Motor neuron (in vitro differentiated cells): ENCODE measurements at regions not wholly inside any gene's neighbourhood (a gene's known extent, or its start where the extent isn't known, plus 50 kb on each side); places are given as distances from the start of the nearest gene placed in this dataset.

Experiments used
- ATAC-seq, 8 experiments: fragments of 200-7000 bp; cut with Tn5 transposase; replicated peaks in 6 of 8; 2 replicates each; pipeline ENCODE4 v1.8.0; 2021; ENCODE audit warnings: mild to moderate bottlenecking in 8 of 8, moderate library complexity in 8 of 8
- H3K27ac ChIP-seq, 2 donors: fragments of 250-450 bp; sonication (Bioruptor Pico); 2 replicates each; pipeline ENCODE4 v1.9.0; 2021; ENCODE audit warnings: antibody characterized with exemption in 2 of 2, mild to moderate bottlenecking in 2 of 2, moderate library complexity in 1 of 2
- H3K4me1 ChIP-seq, 2 donors: fragments of 250-450 bp; sonication (Bioruptor Pico); replicated peaks in 1 of 2; 2 replicates each; pipeline ENCODE4 v1.6.1; 2021; ENCODE audit warnings: antibody characterized with exemption in 2 of 2, mild to moderate bottlenecking in 2 of 2, moderate library complexity in 1 of 2
- H3K4me3 ChIP-seq, 5 donors: fragments of 250-450 bp; sonication (Bioruptor Pico); 2 replicates each; pipeline ENCODE4 v1.9.0; 2021; ENCODE audit warnings: antibody characterized with exemption in 5 of 5, mild to moderate bottlenecking in 5 of 5, moderate library complexity in 4 of 5
- WGBS, 10 experiments: fragments of 450-650 bp; shearing (Covaris generic); methylation state at CpG; one replicate each; pipeline ENCODE4 v1.0.0; 2022; 5-methylcytosine and 5-hydroxymethylcytosine counted together
- in situ Hi-C, 9 experiments: fragments of 400-800 bp; cut with MboI; loops; one replicate each; pipeline ENCODE4 v1.15.0; 2021; ENCODE audit warnings: low sequenced_read_pairs in 9 of 9, low pct_unique_long_range_greater_than_20kb in 2 of 9; ENCODE audit not compliant: unreplicated experiment in 9 of 9

DNA sequence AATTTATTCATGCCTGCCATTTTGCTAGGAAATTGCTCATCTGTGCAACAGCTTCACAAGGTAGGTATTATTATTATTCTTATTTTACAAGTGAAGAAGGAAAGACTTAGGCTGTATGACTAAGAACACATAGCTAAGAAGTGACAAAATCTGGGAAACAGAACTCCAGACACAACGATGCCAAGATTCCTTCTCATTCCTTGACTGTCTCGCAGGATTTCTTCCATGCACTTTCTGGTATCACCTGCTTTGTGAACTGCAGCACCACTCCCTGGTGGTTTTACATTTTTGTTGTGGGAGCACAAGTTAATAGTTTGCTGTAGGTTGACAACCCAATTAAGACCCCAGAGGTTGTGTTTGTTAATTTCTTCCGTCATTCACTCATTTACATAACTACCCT lies 188.5 kb downstream of the LACC1 start:
- no peak overlapping the region for H3K27ac ChIP-seq
- peak in 1 of 8 experiments; percentile 26 for ATAC-seq
- in situ Hi-C loops, result loop anchor here in 1 of 9 experiments (25.0 kb wide), 1 partner anchor 369 kb away; no protein-coding TSS in a partner anchor

DNA sequence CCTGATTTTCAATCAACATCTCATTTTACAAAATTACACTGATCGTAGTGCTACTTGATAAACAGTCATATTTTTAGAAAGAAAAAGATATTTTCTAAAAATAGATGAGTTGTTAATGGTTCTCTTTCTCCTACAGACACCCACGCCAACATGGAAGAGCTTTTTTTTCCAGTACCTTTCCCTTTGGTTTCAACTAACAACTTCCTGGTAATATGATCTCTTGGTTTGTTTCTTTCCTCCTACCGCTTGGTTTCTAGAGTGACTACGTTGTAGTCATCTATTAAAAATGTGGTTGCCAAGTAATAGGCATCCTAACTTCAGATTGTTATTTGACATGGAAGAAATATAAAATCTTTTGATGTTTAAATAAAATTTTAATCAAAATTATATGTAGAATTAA lies 189.0 kb downstream of the LACC1 start:
- H3K27ac ChIP-seq, result no peak overlapping the region
- WGBS, 10 experiments, result 0 to 100% (median 76%) methylated on average over 1 to 4 of the region's 4 CpGs
- H3K4me3 ChIP-seq, result no peak overlapping the region
- H3K4me1 ChIP-seq, result peaks cover 0 to 7% of the 10 kb centered on the region in 2 donors
- in situ Hi-C loops, result loop anchor here in 1 of 9 experiments (25.0 kb wide), 1 partner anchor 369 kb away; no protein-coding TSS in a partner anchor
- ATAC-seq, result peak in 2 of 8 experiments; percentile 58 to 63

More for the DNA sequence above, 188.5 kb downstream of the LACC1 start:
- 7 to 100% (median 84%) methylated on average over 1 to 3 of the region's 3 CpGs; no CpG with 5 or more reads in 1 of the 10 experiments for WGBS, 10 experiments
- H3K4me3 ChIP-seq, result no peak overlapping the region
- peaks cover 0 to 7% of the 10 kb centered on the region in 2 donors for H3K4me1 ChIP-seq

DNA sequence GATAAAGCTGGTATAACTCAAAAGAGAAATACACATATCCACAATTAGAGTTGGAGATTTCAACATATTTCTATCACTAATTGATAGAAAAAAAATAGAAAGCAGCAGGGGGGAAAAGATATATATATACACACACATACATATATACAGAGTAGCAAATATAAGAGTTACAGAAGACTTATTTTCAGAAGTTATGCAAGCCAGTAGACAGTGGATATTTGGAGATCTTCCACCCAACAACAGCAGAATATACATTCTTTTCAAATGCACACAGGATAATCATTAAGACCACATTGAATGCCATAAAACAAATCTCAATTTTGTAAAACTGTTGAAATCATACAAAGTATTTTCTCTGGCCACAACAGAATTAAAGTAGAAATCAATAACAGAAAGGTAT lies 192.8 kb downstream of the LACC1 start:
- H3K4me3 ChIP-seq, result no peak overlapping the region
- H3K27ac ChIP-seq, result no peak overlapping the region
- ATAC-seq, result no peak
- in situ Hi-C loops, result loop anchor here in 1 of 9 experiments (25.0 kb wide), 1 partner anchor 365 kb away; no protein-coding TSS in a partner anchor
- H3K4me1 ChIP-seq, result no peaks in the 10 kb centered on the region

DNA sequence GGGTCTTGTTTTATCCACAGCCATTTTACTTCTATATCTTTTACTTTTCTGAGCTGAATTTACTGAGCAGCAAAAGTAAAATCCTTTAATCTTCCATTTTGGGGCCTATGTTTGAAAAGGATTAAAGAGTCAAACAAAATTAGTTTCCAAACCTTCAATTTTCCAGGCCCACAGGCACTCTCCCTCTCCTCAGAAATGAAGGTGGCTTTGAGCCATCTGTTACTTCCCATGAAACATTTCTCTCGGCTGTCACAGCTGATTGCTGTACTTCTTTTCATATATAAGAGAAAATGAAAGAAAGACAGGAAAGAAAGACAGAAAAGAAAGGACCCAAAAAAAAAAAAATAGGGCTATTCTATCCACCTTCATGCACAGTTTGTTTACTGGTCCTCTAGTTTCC lies 194.9 kb downstream of the LACC1 start:
- ATAC-seq, result no peak
- H3K27ac ChIP-seq, result no peak overlapping the region
- no peak overlapping the region for H3K4me3 ChIP-seq
- peaks cover 0 to 5% of the 10 kb centered on the region in 2 donors for H3K4me1 ChIP-seq
- 0 to 91% (median 77%) methylated on average over 1 of the region's 1 CpG; no CpG with 5 or more reads in 2 of the 10 experiments for WGBS, 10 experiments
- in situ Hi-C loops, result loop anchor here in 1 of 9 experiments (25.0 kb wide), 1 partner anchor 363 kb away; no protein-coding TSS in a partner anchor

DNA sequence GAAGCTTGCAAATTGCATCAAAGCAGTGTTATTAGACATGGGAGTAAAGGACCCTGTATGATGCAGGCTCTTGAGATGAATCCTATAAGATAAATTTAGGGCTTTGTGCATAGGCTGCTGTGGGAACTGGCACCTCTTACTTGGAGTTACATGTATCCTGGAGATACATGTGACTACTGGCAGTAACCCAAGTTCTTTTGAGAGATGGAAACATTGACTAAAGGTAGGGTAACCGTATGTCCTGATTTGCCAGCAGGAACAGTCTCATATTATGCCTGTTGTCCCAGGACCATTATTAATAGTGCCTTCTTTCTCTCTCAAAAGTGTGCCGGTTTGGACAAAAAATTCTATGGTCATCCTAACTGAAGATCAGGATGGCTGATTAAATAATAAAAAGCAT lies 195.4 kb downstream of the LACC1 start:
- H3K4me1 ChIP-seq, result peaks cover 0 to 7% of the 10 kb centered on the region in 2 donors
- WGBS, 10 experiments, result 30 to 100% (median 71%) methylated on average over 1 to 2 of the region's 2 CpGs; no CpG with 5 or more reads in 3 of the 10 experiments

DNA sequence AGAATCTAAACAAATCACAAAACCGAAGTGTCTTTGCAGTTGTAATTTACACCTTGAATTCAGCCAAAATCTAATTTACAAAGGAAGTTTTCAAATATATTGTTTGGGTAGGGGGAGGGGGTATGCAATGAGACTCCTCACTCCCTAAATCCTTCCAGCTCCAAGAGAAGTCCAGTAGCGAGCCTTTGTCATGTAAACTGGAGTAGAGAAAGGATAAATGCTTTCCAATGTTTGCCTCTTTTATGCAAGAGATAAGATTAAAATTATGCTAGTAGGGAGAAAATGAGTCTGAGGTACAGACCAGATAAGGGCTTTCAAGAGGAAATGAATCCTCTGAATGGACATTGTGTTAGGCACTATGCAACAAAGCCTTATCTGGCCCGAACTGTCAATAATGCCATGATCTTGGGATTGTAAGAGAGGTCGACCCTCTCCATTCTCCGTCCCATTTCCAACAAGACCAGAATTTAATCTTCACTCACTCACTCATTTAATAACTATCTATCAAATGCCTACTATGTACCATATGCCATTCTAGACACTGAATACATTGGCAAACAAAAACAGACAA lies 199.2 kb downstream of the LACC1 start:
- in situ Hi-C loops, result no loop called here
- 8 to 59% (median 23%) methylated on average over 1 to 5 of the region's 5 CpGs for WGBS, 10 experiments
- peak in 4 of 8 experiments; percentile 30 to 70 (median 50) for ATAC-seq
- peaks cover 0 to 7% of the 10 kb centered on the region in 2 donors for H3K4me1 ChIP-seq
- H3K4me3 ChIP-seq, result no peak overlapping the region
- no peak overlapping the region for H3K27ac ChIP-seq

More for the DNA sequence above, 195.4 kb downstream of the LACC1 start:
- ATAC-seq, result no peak
- in situ Hi-C loops, result no loop called here
- Histone ChIP-seq H3K4me3 (no peak overlapping the region), H3K27ac (no peak overlapping the region)

DNA sequence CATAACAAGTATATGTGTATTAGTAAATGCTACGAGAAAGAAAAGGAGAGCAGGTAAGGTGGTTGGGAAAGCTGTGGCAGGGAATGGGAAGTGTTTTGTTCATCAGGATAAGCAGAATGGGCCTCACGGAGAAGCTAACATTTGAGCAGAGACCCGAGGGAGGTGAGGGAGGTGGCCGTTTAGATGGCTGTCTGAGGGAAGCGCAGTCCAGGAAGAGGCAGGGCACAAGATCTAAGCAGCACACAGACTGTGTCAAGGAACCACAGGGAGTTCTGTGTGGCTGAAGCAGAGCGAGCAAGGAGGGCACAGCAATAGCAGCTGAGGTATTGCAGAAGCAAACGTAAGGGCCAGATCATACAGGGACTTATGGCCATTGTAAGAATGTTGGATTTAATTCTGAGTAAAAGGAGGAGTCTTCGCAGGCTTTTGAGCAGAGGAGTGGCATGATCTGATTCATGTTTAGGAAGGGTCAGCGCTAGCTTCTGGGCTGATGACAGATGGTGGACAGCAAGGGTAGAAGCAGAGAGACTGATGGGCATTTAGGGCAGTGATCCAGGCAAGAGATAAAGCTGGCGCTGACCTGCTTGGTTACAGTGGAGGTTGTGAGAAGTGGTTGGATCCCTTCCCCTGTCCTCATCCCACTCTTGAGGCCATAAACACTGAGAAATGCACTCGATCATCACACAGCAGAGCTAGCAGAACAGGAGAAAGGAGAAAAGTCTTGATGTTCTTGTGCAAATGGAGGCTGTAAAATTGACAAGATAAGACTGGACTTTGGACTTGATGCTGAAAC lies 199.9 kb downstream of the LACC1 start:
- in situ Hi-C loops, result no loop called here
- Histone ChIP-seq H3K4me3 (no peak overlapping the region), H3K27ac (no peak overlapping the region), H3K4me1 (peaks cover 0 to 7% of the 10 kb centered on the region in 2 donors)
- ATAC-seq, result peak in 4 of 8 experiments; percentile 29 to 66 (median 52)
- 25 to 67% (median 42%) methylated on average over 2 to 7 of the region's 11 CpGs; no CpG with 5 or more reads in 2 of the 10 experiments for WGBS, 10 experiments

DNA sequence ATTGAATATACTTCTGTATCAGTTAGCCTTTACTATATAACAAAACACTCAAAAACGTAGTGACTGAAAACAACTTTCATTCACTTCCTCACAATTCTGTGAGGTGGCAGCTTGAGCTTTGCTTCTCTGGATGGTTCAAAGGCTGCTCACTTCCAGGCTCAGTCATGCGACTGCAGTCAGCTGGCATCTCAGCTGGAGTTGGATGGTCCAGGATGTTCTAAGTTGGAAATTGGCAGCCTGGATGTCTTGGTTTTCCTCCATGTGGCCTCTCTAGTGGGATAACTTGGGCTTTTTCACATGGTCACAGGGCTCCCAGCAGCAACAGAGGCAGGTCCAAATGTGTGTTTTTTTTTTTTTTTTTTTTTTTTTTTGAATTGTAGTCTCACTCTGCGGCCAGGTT lies 204.4 kb downstream of the LACC1 start:
- WGBS, 10 experiments, result 8 to 100% (median 63%) methylated on average over 1 to 3 of the region's 3 CpGs; no CpG with 5 or more reads in 1 of the 10 experiments
- H3K27ac ChIP-seq, result no peak overlapping the region
- H3K4me1 ChIP-seq, result peaks cover 0 to 5% of the 10 kb centered on the region in 2 donors
- in situ Hi-C loops, result no loop called here
- H3K4me3 ChIP-seq, result no peak overlapping the region
- ATAC-seq, result no peak

DNA sequence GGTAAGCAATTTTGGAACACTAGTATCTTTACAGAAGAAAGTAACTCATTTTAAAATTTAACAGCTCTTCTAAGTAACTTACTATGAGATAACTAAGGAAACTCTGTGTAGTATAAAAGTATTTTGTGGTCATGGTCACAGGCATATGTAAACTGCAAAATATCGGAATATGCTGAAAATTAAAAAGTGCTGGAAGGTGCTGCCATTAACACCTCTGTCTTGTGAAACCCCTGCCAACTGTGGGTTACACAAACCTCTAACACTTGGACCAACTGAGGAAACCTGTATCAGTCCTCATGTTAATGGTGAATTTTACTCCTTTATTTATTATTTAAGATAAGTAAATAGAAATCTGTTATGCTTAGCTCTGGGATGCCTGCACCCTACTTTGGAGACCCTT lies 206.7 kb downstream of the LACC1 start:
- WGBS, 10 experiments, result 29 to 100% (median 83%) methylated on average over 1 of the region's 1 CpG; no CpG with 5 or more reads in 5 of the 10 experiments
- ATAC-seq, result no peak
- Histone ChIP-seq H3K27ac (no peak overlapping the region), H3K4me3 (no peak overlapping the region), H3K4me1 (no peaks in the 10 kb centered on the region)
- in situ Hi-C loops, result no loop called here

DNA sequence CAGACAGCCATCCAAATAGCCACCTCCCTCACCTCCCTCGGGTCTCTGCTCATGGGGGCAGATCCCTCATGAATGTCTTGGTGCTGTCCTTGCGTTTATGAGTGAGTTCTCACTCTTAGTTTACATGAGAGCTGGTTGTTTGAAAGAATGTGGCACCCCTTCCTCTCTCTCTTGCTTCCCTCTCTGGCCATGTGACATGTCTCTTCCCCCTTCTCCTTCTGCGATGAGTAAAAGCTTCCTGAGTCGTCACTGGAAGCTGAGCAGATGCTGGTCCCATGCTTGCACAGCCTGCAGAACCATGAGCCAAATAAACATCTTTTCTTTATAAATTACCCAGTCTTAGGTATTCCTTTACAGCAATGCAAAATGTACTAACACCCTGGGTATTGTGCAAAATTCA lies 208.7 kb downstream of the LACC1 start:
- in situ Hi-C loops, result no loop called here
- Histone ChIP-seq H3K4me1 (no peaks in the 10 kb centered on the region), H3K27ac (no peak overlapping the region), H3K4me3 (no peak overlapping the region)
- no peak for ATAC-seq
- WGBS, 10 experiments, result 14 to 100% (median 79%) methylated on average over 1 to 3 of the region's 4 CpGs; no CpG with 5 or more reads in 3 of the 10 experiments

DNA sequence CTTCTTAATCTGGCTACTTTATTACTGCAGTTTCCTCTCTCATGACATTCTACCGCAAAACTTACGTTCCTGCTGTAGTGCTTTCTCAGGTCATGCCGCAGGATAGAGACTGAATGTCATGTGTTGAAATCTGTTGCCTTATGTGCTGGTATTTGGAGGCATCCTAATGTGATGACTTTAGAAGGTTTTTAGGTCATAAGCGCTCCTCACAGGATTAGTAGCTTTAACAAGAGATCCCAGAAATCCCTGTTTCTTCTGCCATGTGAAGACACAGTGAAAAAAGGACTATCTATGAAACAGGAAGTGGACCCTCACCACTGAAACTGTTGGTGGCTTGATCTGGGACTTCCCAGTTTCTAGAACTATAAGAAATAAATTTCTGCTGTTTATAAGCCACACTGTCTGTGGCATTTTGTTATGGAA lies 209.3 kb downstream of the LACC1 start:
- no peaks in the 10 kb centered on the region for H3K4me1 ChIP-seq
- 26 to 97% (median 81%) methylated on average over 2 to 4 of the region's 4 CpGs for WGBS, 10 experiments
- in situ Hi-C loops, result no loop called here
- H3K4me3 ChIP-seq, result no peak overlapping the region
- H3K27ac ChIP-seq, result no peak overlapping the region
- no peak for ATAC-seq

DNA sequence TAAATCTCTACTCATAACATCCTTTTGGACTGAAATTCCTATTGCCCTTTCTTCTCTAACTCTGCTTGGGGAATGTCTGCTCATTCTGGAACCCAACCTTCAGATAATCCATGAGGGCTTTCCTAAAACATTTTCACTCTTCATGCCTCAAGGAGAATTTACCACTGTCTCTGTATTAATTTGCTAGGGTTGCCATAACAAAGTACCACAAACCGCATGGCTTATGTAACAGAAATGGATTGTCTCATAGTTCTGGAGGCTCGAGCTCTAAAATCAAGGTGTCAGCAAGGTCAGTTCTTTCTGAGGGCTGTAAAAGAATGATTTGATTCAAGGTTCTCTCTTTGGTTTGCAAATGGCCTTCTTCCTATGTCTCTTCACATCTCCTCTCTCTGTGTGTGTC lies 209.7 kb downstream of the LACC1 start:
- ATAC-seq, result no peak
- no peak overlapping the region for H3K27ac ChIP-seq
- no peak overlapping the region for H3K4me3 ChIP-seq
- no peaks in the 10 kb centered on the region for H3K4me1 ChIP-seq
- in situ Hi-C loops, result no loop called here
- WGBS, 10 experiments, result 0 to 92% (median 81%) methylated on average over 1 to 2 of the region's 2 CpGs; no CpG with 5 or more reads in 4 of the 10 experiments
